BE2C (cell line): ENCODE measurements at regions not wholly inside any gene's neighbourhood (a gene's known extent, or its start where the extent isn't known, plus 50 kb on each side); places are given as distances from the start of the nearest gene placed in this dataset.

Experiments
- DNase-seq: peaks from one replicate; pipeline ENCODE4 v3.0.0-alpha.2; 2020
- H3K27me3 ChIP-seq: fragments of 250-450 bp; sonication (Bioruptor Pico); 2 replicates; pipeline ENCODE4 v1.5.1; 2020; ENCODE audit warnings: mild to moderate bottlenecking
- H3K36me3 ChIP-seq: fragments of 250-450 bp; sonication (Bioruptor Pico); 2 replicates; pipeline ENCODE4 v1.5.1; 2020; ENCODE audit warnings: mild to moderate bottlenecking
- H3K4me1 ChIP-seq: fragments of 250-450 bp; sonication (Bioruptor Pico); 2 replicates; pipeline ENCODE4 v1.5.1; 2020
- H3K4me3 ChIP-seq: 2 replicates; pipeline ENCODE4 v1.5.1; 2011; ENCODE audit warnings: low read depth, low read length
- H3K9me3 ChIP-seq: fragments of 250-450 bp; sonication (Bioruptor Pico); 2 replicates; pipeline ENCODE4 v1.5.1; 2020
- CTCF ChIP-seq: IDR thresholded peaks from 2 replicates; pipeline ENCODE4 v1.5.1; 2012; ENCODE audit warnings: mild to moderate bottlenecking, low read depth, low read length

- no peaks in the 10 kb centered on the region for H3K36me3 ChIP-seq
- H3K9me3 ChIP-seq: no peaks in the 10 kb centered on the region
- no peak for TF ChIP-seq CTCF
- H3K4me1 ChIP-seq: peaks cover 7% of the 10 kb centered on the region; the same call in 1 of the 2 replicates
- H3K27me3 ChIP-seq: no peaks in the 10 kb centered on the region
- H3K4me3 ChIP-seq: no peak overlapping the region
- DNase-seq: no peak
Measured at GRCh38 chr11:95534809-95535208, 254.8 kb downstream of the FAM76B start.

DNA sequence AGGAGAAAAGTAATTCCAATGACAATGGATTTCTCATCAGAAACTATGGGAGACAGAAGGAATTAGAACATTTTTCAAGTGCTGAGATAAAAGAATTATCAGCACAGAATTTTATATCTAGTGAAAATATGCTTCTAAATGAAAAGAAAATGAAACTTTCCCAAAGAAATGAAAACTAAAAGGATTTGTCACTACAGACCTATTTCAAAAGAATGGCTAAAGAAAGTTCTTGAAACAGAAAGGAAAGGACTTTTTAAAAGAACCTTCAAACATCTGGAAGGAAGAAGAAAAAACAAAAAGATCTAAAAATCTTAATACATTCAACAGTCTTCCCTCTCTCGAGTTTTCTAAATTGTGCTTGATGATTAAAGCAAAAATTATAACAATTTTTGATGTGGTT, 255.4 kb downstream of the FAM76B start:
- Histone ChIP-seq H3K4me1 (peaks cover 7% of the 10 kb centered on the region; the same call in 1 of the 2 replicates), H3K27me3 (no peaks in the 10 kb centered on the region), H3K4me3 (no peak overlapping the region), H3K9me3 (no peaks in the 10 kb centered on the region), H3K36me3 (no peaks in the 10 kb centered on the region)
- no peak for TF ChIP-seq CTCF
- DNase-seq: no peak

- no peaks in the 10 kb centered on the region for H3K9me3 ChIP-seq
- DNase-seq: no peak
- no peaks in the 10 kb centered on the region for H3K36me3 ChIP-seq
- H3K4me1 ChIP-seq: peaks cover 5% of the 10 kb centered on the region
- H3K27me3 ChIP-seq: no peaks in the 10 kb centered on the region
- H3K4me3 ChIP-seq: no peak overlapping the region
- TF ChIP-seq CTCF: no peak
Measured at GRCh38 chr11:95531116-95531515, 258.5 kb downstream of the FAM76B start.

DNA sequence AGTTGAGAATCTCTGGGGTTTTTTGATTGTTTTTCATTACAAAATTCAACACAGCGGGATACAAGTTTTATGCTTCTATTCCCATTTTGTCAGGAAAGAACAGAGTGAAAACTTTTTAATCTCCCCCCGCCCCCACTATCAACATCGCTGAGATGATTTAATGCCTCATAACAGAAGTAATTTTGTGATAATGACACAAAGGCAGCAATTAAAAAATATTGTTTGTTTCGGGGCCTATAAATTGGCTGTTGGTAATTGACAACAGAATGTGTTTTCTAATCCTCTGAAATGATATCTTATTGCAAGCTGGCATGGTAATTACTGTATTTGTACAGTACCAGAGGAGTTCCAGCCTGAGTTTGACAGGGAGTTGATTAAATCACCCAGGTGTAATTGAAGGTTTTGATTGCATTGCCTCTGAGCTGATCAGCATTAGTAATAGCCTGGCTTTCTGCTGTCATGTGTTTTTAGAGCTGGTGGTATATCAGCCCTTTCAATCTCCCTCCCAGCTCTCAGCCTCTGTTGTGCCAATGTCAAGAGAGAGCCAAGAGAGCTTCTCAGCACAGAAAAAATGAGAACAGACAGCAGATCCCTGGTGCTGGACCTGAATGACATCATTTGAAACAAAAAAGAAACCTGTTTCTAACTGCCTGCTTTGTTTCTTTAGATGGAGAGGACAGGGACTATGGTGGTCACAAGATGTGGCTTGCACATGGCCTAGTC, 265.1 kb downstream of the FAM76B start:
- Histone ChIP-seq H3K4me1 (peaks cover 36% of the 10 kb centered on the region), H3K27me3 (no peaks in the 10 kb centered on the region), H3K36me3 (no peaks in the 10 kb centered on the region), H3K9me3 (no peaks in the 10 kb centered on the region), H3K4me3 (no peak overlapping the region)
- peak; percentile 81 for DNase-seq
- no peak for TF ChIP-seq CTCF

GRCh38 chr11:95522874-95523273, 266.7 kb downstream of the FAM76B start:
- no peaks in the 10 kb centered on the region for H3K27me3 ChIP-seq
- H3K36me3 ChIP-seq: no peaks in the 10 kb centered on the region
- peaks cover 36% of the 10 kb centered on the region for H3K4me1 ChIP-seq
- no peak overlapping the region for H3K4me3 ChIP-seq
- DNase-seq: no peak
- no peak for TF ChIP-seq CTCF
- H3K9me3 ChIP-seq: no peaks in the 10 kb centered on the region

GRCh38 chr11:95521862-95522261, 267.7 kb downstream of the FAM76B start:
- Histone ChIP-seq H3K36me3 (no peaks in the 10 kb centered on the region), H3K4me1 (peaks cover 36% of the 10 kb centered on the region), H3K27me3 (no peaks in the 10 kb centered on the region), H3K4me3 (no peak overlapping the region), H3K9me3 (no peaks in the 10 kb centered on the region)
- TF ChIP-seq CTCF: no peak
- DNase-seq: no peak
